ENCODE measurements at regions not wholly inside any gene's neighbourhood (a gene's known extent, or its start where the extent isn't known, plus 50 kb on each side); places are given as distances from the start of the nearest gene placed in this dataset.

DNA sequence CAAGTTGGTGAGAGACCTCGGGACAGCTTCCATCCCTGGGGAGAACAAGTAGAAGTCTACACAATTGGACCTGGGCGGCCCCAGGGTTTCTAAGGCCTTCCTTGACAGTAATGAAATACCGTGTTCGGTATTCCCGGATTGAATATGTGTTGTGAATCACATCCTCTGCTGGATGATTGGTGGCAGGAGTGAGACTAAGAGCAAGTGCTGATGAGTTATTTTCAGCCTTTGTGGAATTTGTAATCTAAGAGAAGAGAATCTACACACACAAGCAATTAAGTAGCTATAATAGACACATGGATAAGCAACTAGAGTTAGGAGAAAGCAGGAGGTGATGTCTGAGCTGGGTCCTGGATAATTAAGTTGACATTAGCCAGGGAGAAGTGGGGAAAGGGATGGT is 64.8 kb upstream of the VWC2 start:
- TF ChIP-seq ZNF274 (IDR thresholded peaks at IDR 0.05; ENCODE audit: low read depth, low read length) (no peak), YY1 (IDR thresholded peaks at IDR 0.05; ENCODE audit: insufficient read depth, insufficient read length) (no peak), SUZ12 (IDR thresholded peaks at IDR 0.05; ENCODE audit: extremely low read depth, insufficient read depth, insufficient read length) (no peak)
